HepG2 (cell line): ENCODE measurements at regions not wholly inside any gene's neighbourhood (a gene's known extent, or its start where the extent isn't known, plus 50 kb on each side); places are given as distances from the start of the nearest gene placed in this dataset.

ENCODE experiments used
- ATAC-seq: fragments of 200-7000 bp; cut with Tn5 transposase; 3 replicates; pipeline ENCODE4 v1.9.1; 2020; ENCODE audit warnings: mild to moderate bottlenecking, moderate library complexity
- BruUV-seq: library from RNA; stranded (reverse); fragments of 400-500 nt; replicated peaks from 2 replicates; lab custom pipeline; 2021; lab: Mats Ljungman, UMichigan
- CTCF ChIA-PET: fragments of 300-600 bp; formaldehyde crosslinking; extraction: SDS; loops from one replicate; lab custom pipeline; 2021; ENCODE audit warnings: low total read pairs, inconsistent platforms, low intra/inter-chr PET ratio; lab: Yijun Ruan, JAX
- POLR2A ChIA-PET: fragments of 350-600 bp; sonication (Branson Sonifier 250); formaldehyde crosslinking; loops from one replicate; lab custom pipeline; 2020; ENCODE audit warnings: antibody characterized with exemption, inconsistent platforms; lab: Yijun Ruan, JAX
- DNase-seq: peaks from one replicate; pipeline ENCODE4 v3.0.0-alpha.2; 2015; ENCODE audit warnings: low spot score
- FAIRE-seq: peaks from 3 replicates; lab custom pipeline; 2011; peaks lifted over from hg19 to GRCh38; lab: Jason Lieb, UNC
- H2AFZ ChIP-seq: one replicate; pipeline ENCODE4 v1.6.1; 2011; ENCODE audit warnings: low read length, inconsistent platforms
- H3K27ac ChIP-seq: fragments of 300-600 bp; 3 replicates; pipeline ENCODE4 v1.8.0; 2011; ENCODE audit warnings: mixed run types, mild to moderate bottlenecking, mixed read lengths, low read length, inconsistent platforms; ENCODE audit not compliant: insufficient read depth; ENCODE audit errors: extremely low read length
- H3K27me3 ChIP-seq, 2 experiments: fragments of 200-600 bp in 1 of 2; 2 replicates in 1 of 2; 3 replicates in 1 of 2; pipeline versions ENCODE4 v1.6.0 to v1.8.0; 2011; ENCODE audit warnings: low read length in 2 of 2, mild to moderate bottlenecking in 2 of 2, moderate library complexity in 2 of 2, inconsistent platforms in 1 of 2; ENCODE audit not compliant: insufficient read depth in 2 of 2, control insufficient read depth in 1 of 2
- H3K36me3 ChIP-seq, 2 experiments: fragments of 200-600 bp in 1 of 2; replicated peaks in 1 of 2; 2 replicates in 1 of 2; 3 replicates in 1 of 2; pipeline versions ENCODE4 v1.5.1 to v1.8.0; 2011; ENCODE audit warnings: low read length in 2 of 2, inconsistent platforms in 1 of 2; ENCODE audit not compliant: insufficient read depth in 2 of 2, control insufficient read depth in 1 of 2
- H3K4me1 ChIP-seq: 2 replicates; pipeline ENCODE4 v1.5.1; 2012; ENCODE audit warnings: low read length, inconsistent platforms; ENCODE audit not compliant: insufficient read depth
- H3K4me2 ChIP-seq: 2 replicates; pipeline ENCODE4 v1.6.0; 2011; ENCODE audit warnings: low read depth, low read length, inconsistent platforms
- H3K4me3 ChIP-seq, 3 experiments: fragments of 200-600 bp in 1 of 3; sonication (generic), shearing (Covaris generic) in 1 of 3; replicated peaks in 1 of 3; 2 replicates each; pipeline ENCODE4 v1.5.1; 2011 to 2016; ENCODE audit warnings: low read length in 3 of 3, inconsistent platforms in 2 of 3, low read depth in 2 of 3, mild to moderate bottlenecking in 2 of 3, control low read depth in 1 of 3, mixed read lengths in 1 of 3; ENCODE audit not compliant: insufficient read depth in 1 of 3
- H3K79me2 ChIP-seq: one replicate; pipeline ENCODE4 v1.6.1; 2011; ENCODE audit warnings: low read length, inconsistent platforms; ENCODE audit not compliant: insufficient read depth
- H3K9ac ChIP-seq: 2 replicates; pipeline ENCODE4 v1.6.0; 2011; ENCODE audit warnings: mild to moderate bottlenecking, low read depth, low read length, inconsistent platforms; ENCODE audit not compliant: insufficient read depth
- H3K9me3 ChIP-seq: 2 replicates; pipeline ENCODE4 v1.5.1; 2012; ENCODE audit warnings: mild to moderate bottlenecking, low read length
- H4K20me1 ChIP-seq: 2 replicates; pipeline ENCODE4 v1.6.0; 2011; ENCODE audit warnings: inconsistent platforms, mild to moderate bottlenecking, low read length, moderate library complexity; ENCODE audit not compliant: insufficient read depth
- DNMT3B ChIP-seq: conservative IDR thresholded peaks from 2 replicates; pipeline ENCODE4 v1.6.1; 2016; ENCODE audit warnings: missing biosample characterization, control low read depth
- RORA ChIP-seq: sonication (generic); formaldehyde crosslinking; IDR thresholded peaks from 2 replicates; pipeline ENCODE4 v1.5.0; 2020; ENCODE audit warnings: mild to moderate bottlenecking, missing genetic modification reagents, moderate library complexity
- ZC3H13 ChIP-seq: sonication (generic); formaldehyde crosslinking; IDR thresholded peaks from 2 replicates; pipeline ENCODE4 v1.8.1; 2023; ENCODE audit warnings: mild to moderate bottlenecking, missing genetic modification reagents, moderate library complexity
- ZNF782 ChIP-seq: sonication (generic); formaldehyde crosslinking; IDR thresholded peaks from 2 replicates; pipeline ENCODE4 v1.4.0; 2020; ENCODE audit warnings: missing genetic modification reagents, mild to moderate bottlenecking, borderline replicate concordance
- ZNF790 ChIP-seq: sonication (generic); formaldehyde crosslinking; IDR thresholded peaks from 2 replicates; pipeline ENCODE4 v1.8.0; 2022; ENCODE audit warnings: missing genetic modification reagents, mild to moderate bottlenecking, borderline replicate concordance
- in situ Hi-C: cut with HindIII; loops from 2 replicates; pipeline ENCODE4 v1.10.0; 2017; ENCODE audit warnings: low pct_unique_long_range_greater_than_20kb; ENCODE audit not compliant: extremely low pct_ligation_motif_present
- intact Hi-C: fragments of 100-400 bp; cut with micrococcal nuclease; formaldehyde crosslinking; loops from one replicate; pipeline ENCODE4 v1.10.0; 2022; ENCODE audit not compliant: unreplicated experiment
- TF ChIP-seq, protein P1 (sequence below): sonication (generic); formaldehyde crosslinking; IDR thresholded peaks from 2 replicates; pipeline ENCODE4 v1.8.0; 2022; ENCODE audit warnings: missing genetic modification reagents, low read depth, mild to moderate bottlenecking, borderline replicate concordance
- TF ChIP-seq, protein P2 (sequence below), 2 experiments: fragments of 450-650 bp in 1 of 2; sonication (generic) in 1 of 2; formaldehyde crosslinking; IDR thresholded peaks; 2 replicates each; pipeline versions ENCODE4 v1.5.0 to v1.8.0; 2020 to 2022; ENCODE audit warnings: mild to moderate bottlenecking in 1 of 2, missing genetic modification reagents in 1 of 2
- TF ChIP-seq, protein P3 (sequence below): conservative IDR thresholded peaks from 2 replicates; pipeline ENCODE4 v1.6.1; 2018; ENCODE audit warnings: missing genetic modification reagents
- TF ChIP-seq, protein P4 (sequence below): IDR thresholded peaks from 2 replicates; pipeline ENCODE4 v1.6.1; 2012; ENCODE audit warnings: low read length, improper control_type of control experiment
- TF ChIP-seq, protein P5 (sequence below): sonication (generic); formaldehyde crosslinking; IDR thresholded peaks from 2 replicates; pipeline ENCODE4 v1.4.0; 2020; ENCODE audit warnings: missing genetic modification reagents, borderline replicate concordance
- TF ChIP-seq, protein P6 (sequence below): sonication (generic); formaldehyde crosslinking; conservative IDR thresholded peaks from 2 replicates; pipeline ENCODE4 v1.4.0; 2020; ENCODE audit warnings: missing genetic modification reagents

DNA sequence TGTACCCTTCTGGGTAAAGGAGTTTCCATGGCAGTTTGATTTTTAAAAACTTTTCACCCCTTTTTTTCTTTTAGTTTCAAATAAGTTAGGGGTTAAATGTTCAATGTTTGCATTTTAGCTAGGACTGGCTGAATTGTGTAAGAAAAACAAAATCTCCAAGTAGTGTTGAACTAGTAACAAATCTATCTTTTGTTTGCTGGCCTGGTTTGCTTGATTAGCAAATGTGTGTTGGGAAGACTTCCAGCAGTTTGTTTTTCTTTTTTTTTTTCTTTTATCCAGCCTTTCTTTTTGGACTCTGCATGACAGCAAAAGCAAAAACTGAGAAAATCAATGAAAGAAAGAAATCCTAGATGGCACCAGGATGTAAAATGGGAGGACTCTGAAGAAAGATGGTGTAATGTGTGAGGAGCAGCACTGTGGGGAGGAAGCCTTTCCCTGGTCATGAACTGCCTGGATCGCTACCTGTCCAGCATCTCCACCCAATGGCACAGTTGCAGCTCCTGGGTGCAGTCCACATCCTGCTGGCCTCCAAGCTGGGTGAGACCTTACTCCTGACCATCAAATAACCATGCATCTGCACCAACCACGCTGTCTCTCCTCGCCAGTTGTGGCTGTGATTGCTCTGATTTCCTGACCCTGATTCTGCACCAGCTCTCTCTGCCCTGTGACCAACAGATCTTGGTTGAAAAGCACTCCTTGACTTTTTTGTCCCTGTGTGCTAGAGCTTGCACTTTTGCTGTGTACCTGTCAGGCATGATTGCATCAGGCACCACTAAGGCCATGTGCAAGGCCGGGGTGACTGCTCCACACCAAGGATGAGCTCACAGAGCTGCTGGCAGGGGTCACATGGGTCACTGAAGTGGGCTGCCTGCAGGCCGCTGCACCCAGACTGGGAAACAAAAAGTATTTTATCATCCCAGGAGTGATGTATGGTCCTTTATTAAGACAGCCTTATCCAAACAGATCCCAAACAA, 71.2 kb upstream of the ZNF236 start (continued):
- TF ChIP-seq, protein P1, sequence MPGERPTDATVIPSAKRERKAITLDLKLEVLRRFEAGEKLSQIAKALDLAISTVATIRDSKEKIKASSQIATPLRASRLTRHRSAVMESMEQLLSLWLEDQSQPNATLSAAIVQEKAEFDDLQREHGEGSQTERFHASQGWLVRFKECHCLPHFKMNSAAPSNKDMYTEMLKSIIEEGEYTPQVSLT (CRISPR knock-in tag): no peak
- TF ChIP-seq, protein P2, sequence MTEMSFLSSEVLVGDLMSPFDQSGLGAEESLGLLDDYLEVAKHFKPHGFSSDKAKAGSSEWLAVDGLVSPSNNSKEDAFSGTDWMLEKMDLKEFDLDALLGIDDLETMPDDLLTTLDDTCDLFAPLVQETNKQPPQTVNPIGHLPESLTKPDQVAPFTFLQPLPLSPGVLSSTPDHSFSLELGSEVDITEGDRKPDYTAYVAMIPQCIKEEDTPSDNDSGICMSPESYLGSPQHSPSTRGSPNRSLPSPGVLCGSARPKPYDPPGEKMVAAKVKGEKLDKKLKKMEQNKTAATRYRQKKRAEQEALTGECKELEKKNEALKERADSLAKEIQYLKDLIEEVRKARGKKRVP (CRISPR knock-in tag; IDR thresholded peaks at IDR 0.05): peak in 1 of 2 experiments; percentile 96; a peak in 2 of 4 replicates

DNA sequence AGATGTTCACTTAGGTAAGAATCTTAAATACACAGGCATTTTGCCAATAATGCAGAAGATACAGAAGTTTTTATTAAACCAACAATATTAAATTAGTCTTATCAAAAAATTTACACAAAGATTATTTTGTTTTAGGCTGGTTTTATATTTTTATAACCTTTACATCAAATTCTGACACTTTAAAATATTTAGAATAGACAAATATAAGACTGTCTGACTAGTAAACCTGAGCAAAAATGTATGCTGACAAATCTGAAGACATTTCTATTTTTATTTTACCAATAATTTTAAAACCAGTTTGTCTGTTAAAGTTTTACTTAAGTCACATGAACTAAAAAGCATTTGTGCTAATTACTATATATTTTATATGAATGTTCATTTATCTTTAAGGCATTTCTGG, 72.1 kb upstream of the ZNF236 start:
- Histone ChIP-seq H3K9me3 (peaks cover 29% of the 10 kb centered on the region), H3K4me1 (peaks cover 22% of the 10 kb centered on the region), H3K27me3 (no peaks in the 10 kb centered on the region), H4K20me1 (no peaks in the 10 kb centered on the region), H3K27ac (no peak overlapping the region), H2AFZ (no peak overlapping the region), H3K9ac (no peak overlapping the region), H3K4me2 (no peak overlapping the region), H3K4me3 (no peak overlapping the region), H3K36me3 (no peaks in the 10 kb centered on the region), H3K79me2 (no peaks in the 10 kb centered on the region)
- ATAC-seq (no peak), FAIRE-seq (no peak), DNase-seq (no peak)
- intact Hi-C loops (no loop called here), in situ Hi-C loops (no loop called here)
- ChIA-PET POLR2A (no interaction called here), CTCF (no interaction called here)
- no TSS peak for BruUV-seq
- TF ChIP-seq ZNF782 (CRISPR knock-in tag): no peak
- TF ChIP-seq, protein P3, sequence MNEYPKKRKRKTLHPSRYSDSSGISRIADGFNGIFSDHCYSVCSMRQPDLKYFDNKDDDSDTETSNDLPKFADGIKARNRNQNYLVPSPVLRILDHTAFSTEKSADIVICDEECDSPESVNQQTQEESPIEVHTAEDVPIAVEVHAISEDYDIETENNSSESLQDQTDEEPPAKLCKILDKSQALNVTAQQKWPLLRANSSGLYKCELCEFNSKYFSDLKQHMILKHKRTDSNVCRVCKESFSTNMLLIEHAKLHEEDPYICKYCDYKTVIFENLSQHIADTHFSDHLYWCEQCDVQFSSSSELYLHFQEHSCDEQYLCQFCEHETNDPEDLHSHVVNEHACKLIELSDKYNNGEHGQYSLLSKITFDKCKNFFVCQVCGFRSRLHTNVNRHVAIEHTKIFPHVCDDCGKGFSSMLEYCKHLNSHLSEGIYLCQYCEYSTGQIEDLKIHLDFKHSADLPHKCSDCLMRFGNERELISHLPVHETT (CRISPR knock-in tag): no peak
- no peak for TF ChIP-seq RORA (CRISPR knock-in tag)
- no peak for TF ChIP-seq ZNF790
- TF ChIP-seq, protein P4, sequence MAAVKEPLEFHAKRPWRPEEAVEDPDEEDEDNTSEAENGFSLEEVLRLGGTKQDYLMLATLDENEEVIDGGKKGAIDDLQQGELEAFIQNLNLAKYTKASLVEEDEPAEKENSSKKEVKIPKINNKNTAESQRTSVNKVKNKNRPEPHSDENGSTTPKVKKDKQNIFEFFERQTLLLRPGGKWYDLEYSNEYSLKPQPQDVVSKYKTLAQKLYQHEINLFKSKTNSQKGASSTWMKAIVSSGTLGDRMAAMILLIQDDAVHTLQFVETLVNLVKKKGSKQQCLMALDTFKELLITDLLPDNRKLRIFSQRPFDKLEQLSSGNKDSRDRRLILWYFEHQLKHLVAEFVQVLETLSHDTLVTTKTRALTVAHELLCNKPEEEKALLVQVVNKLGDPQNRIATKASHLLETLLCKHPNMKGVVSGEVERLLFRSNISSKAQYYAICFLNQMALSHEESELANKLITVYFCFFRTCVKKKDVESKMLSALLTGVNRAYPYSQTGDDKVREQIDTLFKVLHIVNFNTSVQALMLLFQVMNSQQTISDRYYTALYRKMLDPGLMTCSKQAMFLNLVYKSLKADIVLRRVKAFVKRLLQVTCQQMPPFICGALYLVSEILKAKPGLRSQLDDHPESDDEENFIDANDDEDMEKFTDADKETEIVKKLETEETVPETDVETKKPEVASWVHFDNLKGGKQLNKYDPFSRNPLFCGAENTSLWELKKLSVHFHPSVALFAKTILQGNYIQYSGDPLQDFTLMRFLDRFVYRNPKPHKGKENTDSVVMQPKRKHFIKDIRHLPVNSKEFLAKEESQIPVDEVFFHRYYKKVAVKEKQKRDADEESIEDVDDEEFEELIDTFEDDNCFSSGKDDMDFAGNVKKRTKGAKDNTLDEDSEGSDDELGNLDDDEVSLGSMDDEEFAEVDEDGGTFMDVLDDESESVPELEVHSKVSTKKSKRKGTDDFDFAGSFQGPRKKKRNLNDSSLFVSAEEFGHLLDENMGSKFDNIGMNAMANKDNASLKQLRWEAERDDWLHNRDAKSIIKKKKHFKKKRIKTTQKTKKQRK: no peak
- no peak for TF ChIP-seq DNMT3B (CRISPR knock-in tag)
- TF ChIP-seq, protein P5, sequence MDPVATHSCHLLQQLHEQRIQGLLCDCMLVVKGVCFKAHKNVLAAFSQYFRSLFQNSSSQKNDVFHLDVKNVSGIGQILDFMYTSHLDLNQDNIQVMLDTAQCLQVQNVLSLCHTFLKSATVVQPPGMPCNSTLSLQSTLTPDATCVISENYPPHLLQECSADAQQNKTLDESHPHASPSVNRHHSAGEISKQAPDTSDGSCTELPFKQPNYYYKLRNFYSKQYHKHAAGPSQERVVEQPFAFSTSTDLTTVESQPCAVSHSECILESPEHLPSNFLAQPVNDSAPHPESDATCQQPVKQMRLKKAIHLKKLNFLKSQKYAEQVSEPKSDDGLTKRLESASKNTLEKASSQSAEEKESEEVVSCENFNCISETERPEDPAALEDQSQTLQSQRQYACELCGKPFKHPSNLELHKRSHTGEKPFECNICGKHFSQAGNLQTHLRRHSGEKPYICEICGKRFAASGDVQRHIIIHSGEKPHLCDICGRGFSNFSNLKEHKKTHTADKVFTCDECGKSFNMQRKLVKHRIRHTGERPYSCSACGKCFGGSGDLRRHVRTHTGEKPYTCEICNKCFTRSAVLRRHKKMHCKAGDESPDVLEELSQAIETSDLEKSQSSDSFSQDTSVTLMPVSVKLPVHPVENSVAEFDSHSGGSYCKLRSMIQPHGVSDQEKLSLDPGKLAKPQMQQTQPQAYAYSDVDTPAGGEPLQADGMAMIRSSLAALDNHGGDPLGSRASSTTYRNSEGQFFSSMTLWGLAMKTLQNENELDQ (CRISPR knock-in tag): no peak
- TF ChIP-seq, protein P6, sequence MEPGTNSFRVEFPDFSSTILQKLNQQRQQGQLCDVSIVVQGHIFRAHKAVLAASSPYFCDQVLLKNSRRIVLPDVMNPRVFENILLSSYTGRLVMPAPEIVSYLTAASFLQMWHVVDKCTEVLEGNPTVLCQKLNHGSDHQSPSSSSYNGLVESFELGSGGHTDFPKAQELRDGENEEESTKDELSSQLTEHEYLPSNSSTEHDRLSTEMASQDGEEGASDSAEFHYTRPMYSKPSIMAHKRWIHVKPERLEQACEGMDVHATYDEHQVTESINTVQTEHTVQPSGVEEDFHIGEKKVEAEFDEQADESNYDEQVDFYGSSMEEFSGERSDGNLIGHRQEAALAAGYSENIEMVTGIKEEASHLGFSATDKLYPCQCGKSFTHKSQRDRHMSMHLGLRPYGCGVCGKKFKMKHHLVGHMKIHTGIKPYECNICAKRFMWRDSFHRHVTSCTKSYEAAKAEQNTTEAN (CRISPR knock-in tag): no peak
- no peak for TF ChIP-seq ZC3H13 (CRISPR knock-in tag)
